ENCODE measurements at regions not wholly inside any gene's neighbourhood (a gene's known extent, or its start where the extent isn't known, plus 50 kb on each side); places are given as distances from the start of the nearest gene placed in this dataset.
A peak's percentile ranks its signal among the peaks of the same experiment; 100 is the strongest.
"Not testable (repeated sequence)": the region's sequence is repeated elsewhere in the genome, so short reads cannot be mapped to it uniquely, and the experiment has no call there.

GRCh38 chr2:128505150-128505490 is 186.5 kb upstream of the HS6ST1 start:
- no peaks in the 10 kb centered on the region for H3K27me3 Mint-ChIP-seq
- H3K27ac Mint-ChIP-seq, result no peak overlapping the region
- H3K4me1 Mint-ChIP-seq (ENCODE audit: low read depth), result no peaks in the 10 kb centered on the region
- H3K4me3 Mint-ChIP-seq, result no peak overlapping the region
- H3K36me3 Mint-ChIP-seq (ENCODE audit: low read depth), result no peaks in the 10 kb centered on the region
- H3K9me3 Mint-ChIP-seq, result no peaks in the 10 kb centered on the region
- peak; percentile 5 for DNase-seq

- Mint-ChIP-seq H3K4me1 (ENCODE audit: low read depth) (no peaks in the 10 kb centered on the region), H3K36me3 (ENCODE audit: low read depth) (no peaks in the 10 kb centered on the region), H3K27ac (no peak overlapping the region), H3K27me3 (no peaks in the 10 kb centered on the region), H3K4me3 (no peak overlapping the region), H3K9me3 (no peaks in the 10 kb centered on the region)
- peak; percentile 1 for DNase-seq
These were observed 187.2 kb upstream of the HS6ST1 start for GRCh38 chr2:128505575-128506526.

GRCh38 chr2:128506534-128506933 is 187.9 kb upstream of the HS6ST1 start:
- Mint-ChIP-seq H3K4me3 (no peak overlapping the region), H3K4me1 (ENCODE audit: low read depth) (no peaks in the 10 kb centered on the region), H3K9me3 (no peaks in the 10 kb centered on the region), H3K27me3 (no peaks in the 10 kb centered on the region), H3K36me3 (ENCODE audit: low read depth) (no peaks in the 10 kb centered on the region), H3K27ac (no peak overlapping the region)
- DNase-seq, result no peak

- Mint-ChIP-seq H3K4me1 (ENCODE audit: low read depth) (no peaks in the 10 kb centered on the region), H3K27me3 (no peaks in the 10 kb centered on the region), H3K4me3 (no peak overlapping the region), H3K36me3 (ENCODE audit: low read depth) (no peaks in the 10 kb centered on the region), H3K9me3 (no peaks in the 10 kb centered on the region), H3K27ac (no peak overlapping the region)
- DNase-seq, result peak; percentile 6
These were observed 192.2 kb upstream of the HS6ST1 start for GRCh38 chr2:128510701-128511397.

GRCh38 chr2:128511731-128512378 is 193.2 kb upstream of the HS6ST1 start:
- H3K27ac Mint-ChIP-seq, result no peak overlapping the region
- no peak overlapping the region for H3K4me3 Mint-ChIP-seq
- H3K9me3 Mint-ChIP-seq, result no peaks in the 10 kb centered on the region
- peak; percentile 15 for DNase-seq
- H3K4me1 Mint-ChIP-seq (ENCODE audit: low read depth), result no peaks in the 10 kb centered on the region
- H3K27me3 Mint-ChIP-seq, result peaks cover 3% of the 10 kb centered on the region
- no peaks in the 10 kb centered on the region for H3K36me3 Mint-ChIP-seq (ENCODE audit: low read depth)

GRCh38 chr2:128512379-128513115 is 193.9 kb upstream of the HS6ST1 start:
- no peaks in the 10 kb centered on the region for H3K36me3 Mint-ChIP-seq (ENCODE audit: low read depth)
- no peaks in the 10 kb centered on the region for H3K9me3 Mint-ChIP-seq
- H3K4me1 Mint-ChIP-seq (ENCODE audit: low read depth), result no peaks in the 10 kb centered on the region
- H3K27ac Mint-ChIP-seq, result no peak overlapping the region
- peak; percentile 5 for DNase-seq
- peaks cover 3% of the 10 kb centered on the region for H3K27me3 Mint-ChIP-seq
- H3K4me3 Mint-ChIP-seq, result no peak overlapping the region

GRCh38 chr2:128513116-128513960 is 194.7 kb upstream of the HS6ST1 start:
- Mint-ChIP-seq H3K36me3 (ENCODE audit: low read depth) (no peaks in the 10 kb centered on the region), H3K27ac (no peak overlapping the region), H3K4me3 (no peak overlapping the region), H3K4me1 (ENCODE audit: low read depth) (no peaks in the 10 kb centered on the region), H3K27me3 (peaks cover 3% of the 10 kb centered on the region), H3K9me3 (no peaks in the 10 kb centered on the region)
- DNase-seq, result peak; percentile 14

GRCh38 chr2:128513961-128514283 is 195.3 kb upstream of the HS6ST1 start:
- H3K9me3 Mint-ChIP-seq, result no peaks in the 10 kb centered on the region
- H3K27ac Mint-ChIP-seq, result no peak overlapping the region
- H3K36me3 Mint-ChIP-seq (ENCODE audit: low read depth), result no peaks in the 10 kb centered on the region
- H3K27me3 Mint-ChIP-seq, result peaks cover 3% of the 10 kb centered on the region
- no peak overlapping the region for H3K4me3 Mint-ChIP-seq
- H3K4me1 Mint-ChIP-seq (ENCODE audit: low read depth), result no peaks in the 10 kb centered on the region
- DNase-seq, result peak; percentile 2

- H3K36me3 Mint-ChIP-seq (ENCODE audit: low read depth), result no peaks in the 10 kb centered on the region
- H3K27ac Mint-ChIP-seq, result no peak overlapping the region
- H3K9me3 Mint-ChIP-seq, result no peaks in the 10 kb centered on the region
- H3K4me3 Mint-ChIP-seq, result no peak overlapping the region
- H3K27me3 Mint-ChIP-seq, result peaks cover 3% of the 10 kb centered on the region
- H3K4me1 Mint-ChIP-seq (ENCODE audit: low read depth), result no peaks in the 10 kb centered on the region
- DNase-seq, result peak; percentile 21
These were observed 195.9 kb upstream of the HS6ST1 start for GRCh38 chr2:128514555-128514955.

GRCh38 chr2:128516938-128517337 is 198.3 kb upstream of the HS6ST1 start:
- Mint-ChIP-seq H3K4me1 (ENCODE audit: low read depth) (peaks cover 4% of the 10 kb centered on the region), H3K9me3 (no peaks in the 10 kb centered on the region), H3K27me3 (peaks cover 13% of the 10 kb centered on the region), H3K36me3 (ENCODE audit: low read depth) (no peaks in the 10 kb centered on the region), H3K27ac (no peak overlapping the region), H3K4me3 (no peak overlapping the region)
- DNase-seq, result no peak

GRCh38 chr2:128519028-128519427 is 200.4 kb upstream of the HS6ST1 start:
- not testable (repeated sequence) for H3K36me3 Mint-ChIP-seq (ENCODE audit: low read depth); H3K4me1 Mint-ChIP-seq (ENCODE audit: low read depth); H3K9me3 Mint-ChIP-seq; H3K27ac Mint-ChIP-seq; H3K4me3 Mint-ChIP-seq
- DNase-seq, result peak; percentile 23
- H3K27me3 Mint-ChIP-seq, result peaks cover 20% of the 10 kb centered on the region

- no peak for DNase-seq
- no peak overlapping the region for H3K4me3 Mint-ChIP-seq
These were observed 201.0 kb upstream of the HS6ST1 start for GRCh38 chr2:128519517-128520215.

GRCh38 chr2:128520340-128520739 is 201.7 kb upstream of the HS6ST1 start:
- no peak for DNase-seq
- Mint-ChIP-seq H3K4me3 (no peak overlapping the region), H3K36me3 (ENCODE audit: low read depth) (no peaks in the 10 kb centered on the region), H3K4me1 (ENCODE audit: low read depth) (peaks cover 4% of the 10 kb centered on the region), H3K9me3 (no peaks in the 10 kb centered on the region), H3K27ac (peak overlapping the region; percentile 50), H3K27me3 (peaks cover 20% of the 10 kb centered on the region)

More at GRCh38 chr2:128519517-128520215, 201.0 kb upstream of the HS6ST1 start:
- no peaks in the 10 kb centered on the region for H3K9me3 Mint-ChIP-seq
- H3K27ac Mint-ChIP-seq, result peak overlapping the region; percentile 50
- H3K36me3 Mint-ChIP-seq (ENCODE audit: low read depth), result no peaks in the 10 kb centered on the region
- peaks cover 20% of the 10 kb centered on the region for H3K27me3 Mint-ChIP-seq
- H3K4me1 Mint-ChIP-seq (ENCODE audit: low read depth), result peaks cover 4% of the 10 kb centered on the region
